Activated CD8-positive, alpha-beta memory T cell treated with anti-CD3 and anti-CD28 coated beads, Interleukin-2, amount 50 U/mL, for 4 hours (primary cell): ENCODE measurements at regions not wholly inside any gene's neighbourhood (a gene's known extent, or its start where the extent isn't known, plus 50 kb on each side); places are given as distances from the start of the nearest gene placed in this dataset.

ENCODE experiments used
- DNase-seq: peaks from one replicate; pipeline ENCODE4 v3.0.0-alpha.2; 2020

- no peak for DNase-seq
These were observed 53.1 kb upstream of the TRIM67 start for GRCh38 chr1:231108516-231109302.

GRCh38 chr1:231107600-231108326 is 54.1 kb upstream of the TRIM67 start:
- DNase-seq: no peak

GRCh38 chr1:231107151-231107550 is 54.7 kb upstream of the TRIM67 start:
- DNase-seq: no peak

GRCh38 chr1:231106347-231106746 is 55.5 kb upstream of the TRIM67 start:
- no peak for DNase-seq

GRCh38 chr1:231104917-231105316 is 56.9 kb upstream of the TRIM67 start:
- DNase-seq: no peak

- DNase-seq: no peak
These were observed 57.9 kb upstream of the TRIM67 start for GRCh38 chr1:231103961-231104360.

- no peak for DNase-seq
These were observed 60.1 kb upstream of the FAM89A start for GRCh38 chr1:231099996-231100767.

- no peak for DNase-seq
These were observed 59.3 kb upstream of the FAM89A start for GRCh38 chr1:231099311-231099710.

GRCh38 chr1:231095595-231095994 is 55.5 kb upstream of the FAM89A start:
- no peak for DNase-seq

- no peak for DNase-seq
These were observed 54.4 kb upstream of the FAM89A start for GRCh38 chr1:231094421-231094820.

- DNase-seq: no peak
These were observed 53.3 kb upstream of the FAM89A start for GRCh38 chr1:231093156-231093922.

GRCh38 chr1:231092380-231092779 is 52.3 kb upstream of the FAM89A start:
- no peak for DNase-seq

- peak; percentile 29 for DNase-seq
These were observed 51.8 kb upstream of the FAM89A start for GRCh38 chr1:231091831-231092301.

- DNase-seq: no peak
These were observed 51.4 kb upstream of the FAM89A start for GRCh38 chr1:231091415-231091814.
